ENCODE measurements at regions not wholly inside any gene's neighbourhood (a gene's known extent, or its start where the extent isn't known, plus 50 kb on each side); places are given as distances from the start of the nearest gene placed in this dataset.

DNA sequence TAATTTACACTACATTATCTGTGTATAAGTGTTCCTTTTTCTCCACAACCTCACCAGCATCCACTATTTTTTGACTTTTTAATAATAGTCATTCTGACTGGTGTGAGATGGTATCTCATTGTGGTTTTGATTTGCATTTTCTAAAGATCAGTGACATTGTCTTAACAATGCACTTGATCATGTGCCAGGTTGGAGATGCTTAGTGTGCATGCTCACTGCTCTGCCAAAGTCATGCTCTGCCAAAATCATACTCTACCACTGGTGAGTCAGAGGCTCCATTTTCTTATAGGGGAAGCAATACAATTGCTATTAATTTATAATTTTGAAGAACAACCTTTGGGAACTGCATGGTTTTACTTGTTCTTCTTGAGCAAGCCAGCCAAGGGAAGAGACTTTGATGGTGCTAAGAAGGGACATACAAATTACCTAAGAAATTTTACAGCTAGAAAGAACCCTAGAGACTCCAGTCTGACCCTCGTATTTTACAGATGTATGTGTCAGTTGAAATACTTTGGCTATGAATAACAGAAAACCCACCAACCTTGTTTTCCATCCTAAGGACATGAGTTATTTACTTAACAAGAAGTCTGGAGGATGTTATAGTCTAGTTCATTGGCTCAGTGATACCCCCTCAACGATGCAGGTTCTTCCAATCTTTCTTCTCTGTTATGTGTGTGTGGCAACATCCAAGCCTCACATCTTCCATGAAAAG lies 368.9 kb downstream of the DDX10 start:
- Histone ChIP-seq H3K4me3 (ENCODE audit: control insufficient read depth in 1 of 7, extremely low read depth in 1 of 7, insufficient read depth in 4 of 7, low read depth in 2 of 7, low read length in 6 of 7) (no peak overlapping the region), H3K27ac (ENCODE audit: insufficient read depth in 1 of 2, low read depth in 1 of 2, low read length in 2 of 2, poor library complexity in 1 of 2, severe bottlenecking in 2 of 2) (no peak overlapping the region), H3K9me3 (ENCODE audit: control extremely low read depth in 1 of 5, control insufficient read depth in 4 of 5, insufficient read depth in 2 of 5, low read depth in 1 of 5, low read length in 4 of 5) (no peaks in the 10 kb centered on the region), H3K4me1 (ENCODE audit: control extremely low read depth in 1 of 4, control insufficient read depth in 4 of 4, insufficient read depth in 4 of 4, low read length in 3 of 4) (no peaks in the 10 kb centered on the region), H3K27me3 (replicated peaks in 2 of 5; ENCODE audit: control insufficient read depth in 4 of 5, insufficient read depth in 5 of 5, low read length in 4 of 5) (no peaks in the 10 kb centered on the region), H3K36me3 (ENCODE audit: control insufficient read depth in 4 of 4, insufficient read depth in 4 of 4, low read length in 3 of 4) (no peaks in the 10 kb centered on the region)
- POLR2A ChIA-PET: no interaction called here
- no peak for DNase-seq
- CTCF ChIA-PET: no interaction called here
- no CpG with 5 or more reads among the region's 2 CpGs for WGBS (ENCODE audit: insufficient coverage)

DNA sequence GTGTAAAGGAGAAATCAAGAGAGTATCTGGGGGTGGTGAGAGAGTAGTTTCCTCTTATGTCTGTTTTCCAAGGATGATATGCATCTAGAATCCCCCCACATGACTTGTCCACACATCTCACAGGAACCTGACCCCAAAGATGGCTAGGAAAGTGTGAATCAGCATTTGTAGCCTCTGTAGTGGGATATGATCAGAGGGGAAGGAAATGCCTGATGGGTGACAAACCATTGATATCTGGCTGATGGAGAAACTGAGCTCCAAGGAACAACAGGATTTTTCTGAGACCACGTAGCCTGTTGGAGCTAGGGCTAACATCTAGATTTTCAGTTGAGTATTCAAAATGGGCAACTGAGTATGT lies 369.4 kb downstream of the DDX10 start:
- H3K36me3 ChIP-seq (ENCODE audit: control insufficient read depth in 4 of 4, insufficient read depth in 4 of 4, low read length in 3 of 4): no peaks in the 10 kb centered on the region
- no peaks in the 10 kb centered on the region for H3K4me1 ChIP-seq (ENCODE audit: control extremely low read depth in 1 of 4, control insufficient read depth in 4 of 4, insufficient read depth in 4 of 4, low read length in 3 of 4)
- no peaks in the 10 kb centered on the region for H3K27me3 ChIP-seq (replicated peaks in 2 of 5; ENCODE audit: control insufficient read depth in 4 of 5, insufficient read depth in 5 of 5, low read length in 4 of 5)
- H3K4me3 ChIP-seq (ENCODE audit: control insufficient read depth in 1 of 7, extremely low read depth in 1 of 7, insufficient read depth in 4 of 7, low read depth in 2 of 7, low read length in 6 of 7): no peak overlapping the region
- 100% methylated on average over 1 of the region's 1 CpG for WGBS (ENCODE audit: insufficient coverage)
- ChIA-PET POLR2A (no interaction called here), CTCF (no interaction called here)
- DNase-seq: no peak
- H3K9me3 ChIP-seq (ENCODE audit: control extremely low read depth in 1 of 5, control insufficient read depth in 4 of 5, insufficient read depth in 2 of 5, low read depth in 1 of 5, low read length in 4 of 5): no peaks in the 10 kb centered on the region
- no peak overlapping the region for H3K27ac ChIP-seq (ENCODE audit: insufficient read depth in 1 of 2, low read depth in 1 of 2, low read length in 2 of 2, poor library complexity in 1 of 2, severe bottlenecking in 2 of 2)

GRCh38 chr11:109035284-109035683 lies 370.4 kb downstream of the DDX10 start:
- POLR2A ChIA-PET: no interaction called here
- no peaks in the 10 kb centered on the region for H3K4me1 ChIP-seq (ENCODE audit: control extremely low read depth in 1 of 4, control insufficient read depth in 4 of 4, insufficient read depth in 4 of 4, low read length in 3 of 4)
- no peaks in the 10 kb centered on the region for H3K9me3 ChIP-seq (ENCODE audit: control extremely low read depth in 1 of 5, control insufficient read depth in 4 of 5, insufficient read depth in 2 of 5, low read depth in 1 of 5, low read length in 4 of 5)
- no CpG with 5 or more reads among the region's 1 CpG for WGBS (ENCODE audit: insufficient coverage)
- CTCF ChIA-PET: no interaction called here
- no peak overlapping the region for H3K4me3 ChIP-seq (ENCODE audit: control insufficient read depth in 1 of 7, extremely low read depth in 1 of 7, insufficient read depth in 4 of 7, low read depth in 2 of 7, low read length in 6 of 7)
- H3K27me3 ChIP-seq (replicated peaks in 2 of 5; ENCODE audit: control insufficient read depth in 4 of 5, insufficient read depth in 5 of 5, low read length in 4 of 5): no peaks in the 10 kb centered on the region
- H3K27ac ChIP-seq (ENCODE audit: insufficient read depth in 1 of 2, low read depth in 1 of 2, low read length in 2 of 2, poor library complexity in 1 of 2, severe bottlenecking in 2 of 2): no peak overlapping the region
- no peaks in the 10 kb centered on the region for H3K36me3 ChIP-seq (ENCODE audit: control insufficient read depth in 4 of 4, insufficient read depth in 4 of 4, low read length in 3 of 4)
- no peak for DNase-seq

DNA sequence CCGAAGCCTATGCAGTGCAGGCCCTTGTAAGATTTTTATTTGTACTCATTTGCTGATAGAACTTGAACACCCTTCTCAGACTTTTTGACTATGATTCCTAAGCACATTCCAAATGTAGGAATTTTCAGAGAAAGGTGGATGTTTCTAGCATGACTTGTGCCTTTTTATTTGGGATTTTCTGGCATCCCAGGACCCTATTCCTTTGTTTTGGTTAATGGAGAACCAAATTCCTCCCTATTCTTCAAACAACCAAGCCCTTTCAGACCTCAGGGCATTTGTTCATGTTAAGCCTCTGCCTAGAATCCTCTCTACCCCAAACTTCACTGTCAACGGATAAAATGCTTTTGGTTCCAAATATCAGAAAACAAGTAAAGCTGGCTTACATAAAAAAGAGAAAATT lies 371.1 kb downstream of the DDX10 start:
- no peaks in the 10 kb centered on the region for H3K27me3 ChIP-seq (replicated peaks in 2 of 5; ENCODE audit: control insufficient read depth in 4 of 5, insufficient read depth in 5 of 5, low read length in 4 of 5)
- no CpG with 5 or more reads among the region's 2 CpGs for WGBS (ENCODE audit: insufficient coverage)
- ChIA-PET CTCF (no interaction called here), POLR2A (no interaction called here)
- no peaks in the 10 kb centered on the region for H3K9me3 ChIP-seq (ENCODE audit: control extremely low read depth in 1 of 5, control insufficient read depth in 4 of 5, insufficient read depth in 2 of 5, low read depth in 1 of 5, low read length in 4 of 5)
- no peak overlapping the region for H3K4me3 ChIP-seq (ENCODE audit: control insufficient read depth in 1 of 7, extremely low read depth in 1 of 7, insufficient read depth in 4 of 7, low read depth in 2 of 7, low read length in 6 of 7)
- no peak for DNase-seq
- H3K4me1 ChIP-seq (ENCODE audit: control extremely low read depth in 1 of 4, control insufficient read depth in 4 of 4, insufficient read depth in 4 of 4, low read length in 3 of 4): no peaks in the 10 kb centered on the region
- no peak overlapping the region for H3K27ac ChIP-seq (ENCODE audit: insufficient read depth in 1 of 2, low read depth in 1 of 2, low read length in 2 of 2, poor library complexity in 1 of 2, severe bottlenecking in 2 of 2)
- no peaks in the 10 kb centered on the region for H3K36me3 ChIP-seq (ENCODE audit: control insufficient read depth in 4 of 4, insufficient read depth in 4 of 4, low read length in 3 of 4)

DNA sequence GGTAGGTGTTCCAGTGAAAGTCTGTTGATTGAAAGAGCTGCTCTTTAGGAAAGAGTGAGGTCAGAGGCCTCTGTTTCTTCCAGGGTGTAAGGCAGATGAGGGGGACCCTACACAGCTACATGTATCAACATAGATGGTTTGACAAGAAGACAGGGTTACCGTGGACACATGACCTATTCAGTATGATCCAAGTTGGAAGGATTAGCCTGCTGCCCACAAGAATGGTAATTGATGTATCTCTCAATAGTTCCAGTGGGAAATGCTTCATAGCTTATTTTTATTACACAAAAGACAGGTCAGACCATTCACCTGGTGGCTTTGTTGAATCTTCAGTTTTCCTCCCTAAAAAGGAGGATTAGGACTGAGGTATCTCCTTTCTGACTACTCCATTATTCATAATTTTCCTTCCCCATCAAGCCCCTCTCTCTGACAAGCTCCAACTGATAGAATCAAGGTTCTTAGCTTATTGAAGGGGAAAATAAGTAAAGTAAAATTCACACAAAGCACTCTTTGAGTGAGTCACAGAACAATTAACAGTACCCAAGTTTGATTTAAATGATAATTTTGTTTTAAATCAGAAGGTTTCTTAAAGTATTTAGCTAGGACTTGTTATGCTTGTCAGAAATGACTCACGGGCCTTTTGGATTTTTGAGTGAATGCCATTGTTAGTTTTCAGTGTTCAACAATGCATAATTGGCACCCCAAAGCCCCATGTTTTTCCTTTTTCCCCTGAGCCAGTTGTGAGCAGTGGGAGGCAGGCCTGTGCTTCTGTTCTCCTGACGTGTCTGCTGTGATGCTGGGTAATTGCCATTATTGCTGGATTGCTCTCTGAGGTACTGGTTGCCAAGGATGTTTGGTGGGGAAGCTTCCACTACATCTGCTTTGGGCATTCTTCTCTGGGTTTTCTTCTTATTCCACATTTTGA lies 373.2 kb downstream of the DDX10 start:
- POLR2A ChIA-PET: no interaction called here
- H3K4me3 ChIP-seq (ENCODE audit: control insufficient read depth in 1 of 7, extremely low read depth in 1 of 7, insufficient read depth in 4 of 7, low read depth in 2 of 7, low read length in 6 of 7): no peak overlapping the region
- DNase-seq: no peak
- H3K36me3 ChIP-seq (ENCODE audit: control insufficient read depth in 4 of 4, insufficient read depth in 4 of 4, low read length in 3 of 4): no peaks in the 10 kb centered on the region
- H3K27ac ChIP-seq (ENCODE audit: insufficient read depth in 1 of 2, low read depth in 1 of 2, low read length in 2 of 2, poor library complexity in 1 of 2, severe bottlenecking in 2 of 2): no peak overlapping the region
- no peaks in the 10 kb centered on the region for H3K4me1 ChIP-seq (ENCODE audit: control extremely low read depth in 1 of 4, control insufficient read depth in 4 of 4, insufficient read depth in 4 of 4, low read length in 3 of 4)
- 100% methylated on average over 2 of the region's 3 CpGs for WGBS (ENCODE audit: insufficient coverage)
- H3K27me3 ChIP-seq (replicated peaks in 2 of 5; ENCODE audit: control insufficient read depth in 4 of 5, insufficient read depth in 5 of 5, low read length in 4 of 5): no peaks in the 10 kb centered on the region
- no peaks in the 10 kb centered on the region for H3K9me3 ChIP-seq (ENCODE audit: control extremely low read depth in 1 of 5, control insufficient read depth in 4 of 5, insufficient read depth in 2 of 5, low read depth in 1 of 5, low read length in 4 of 5)
- CTCF ChIA-PET: no interaction called here

DNA sequence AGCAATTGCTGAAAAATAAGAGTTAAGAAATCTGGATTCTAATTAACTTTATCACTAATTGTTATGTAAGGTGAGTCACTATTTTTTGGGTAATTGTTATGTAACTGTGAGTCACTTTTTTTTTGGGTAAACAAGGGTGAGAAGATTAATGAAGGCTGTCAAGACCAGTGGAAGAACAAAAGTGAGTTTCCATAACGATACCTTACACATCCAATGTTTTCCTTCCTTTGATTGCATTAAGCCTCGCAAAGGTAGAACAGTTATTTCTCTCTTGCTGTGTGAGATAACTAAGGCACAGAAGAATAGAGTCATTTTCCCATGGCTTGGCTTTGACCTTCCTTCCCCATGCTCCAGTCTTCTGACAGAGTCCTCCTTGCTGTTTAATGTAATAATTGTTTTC lies 374.7 kb downstream of the DDX10 start:
- ChIA-PET POLR2A (no interaction called here), CTCF (interaction anchor here (0.6 kb wide), 1 partner anchor 1224 kb away, joined by 4 read pairs; no protein-coding TSS in a partner anchor)
- WGBS (ENCODE audit: insufficient coverage): no CpG with 5 or more reads among the region's 2 CpGs

DNA sequence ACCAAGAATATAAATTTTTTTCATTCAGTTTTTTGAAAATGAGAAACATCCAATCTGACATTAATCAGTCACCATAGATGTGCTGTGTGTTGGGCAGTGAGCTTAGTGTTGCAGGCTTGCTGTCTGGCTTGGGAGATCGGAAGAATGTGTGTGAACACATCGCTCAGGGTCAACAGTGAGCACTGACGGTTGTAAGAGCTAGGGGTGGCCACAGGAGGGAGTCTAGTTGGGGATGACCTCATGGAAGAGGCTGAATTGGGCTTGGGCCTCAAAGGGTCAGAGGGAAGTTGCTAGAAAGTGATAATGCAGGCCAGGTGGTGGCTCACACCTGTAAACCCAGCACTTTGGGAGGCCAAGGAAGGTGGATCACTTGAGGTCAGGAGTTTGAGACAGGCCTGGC lies 375.4 kb downstream of the DDX10 start:
- CTCF ChIA-PET: no interaction called here
- Histone ChIP-seq H3K4me3 (ENCODE audit: control insufficient read depth in 1 of 7, extremely low read depth in 1 of 7, insufficient read depth in 4 of 7, low read depth in 2 of 7, low read length in 6 of 7) (no peak overlapping the region), H3K27ac (ENCODE audit: insufficient read depth in 1 of 2, low read depth in 1 of 2, low read length in 2 of 2, poor library complexity in 1 of 2, severe bottlenecking in 2 of 2) (no peak overlapping the region), H3K36me3 (ENCODE audit: control insufficient read depth in 4 of 4, insufficient read depth in 4 of 4, low read length in 3 of 4) (no peaks in the 10 kb centered on the region), H3K4me1 (ENCODE audit: control extremely low read depth in 1 of 4, control insufficient read depth in 4 of 4, insufficient read depth in 4 of 4, low read length in 3 of 4) (no peaks in the 10 kb centered on the region), H3K27me3 (replicated peaks in 2 of 5; ENCODE audit: control insufficient read depth in 4 of 5, insufficient read depth in 5 of 5, low read length in 4 of 5) (no peaks in the 10 kb centered on the region), H3K9me3 (ENCODE audit: control extremely low read depth in 1 of 5, control insufficient read depth in 4 of 5, insufficient read depth in 2 of 5, low read depth in 1 of 5, low read length in 4 of 5) (no peaks in the 10 kb centered on the region)
- no peak for DNase-seq
- WGBS (ENCODE audit: insufficient coverage): 100% methylated on average over 1 of the region's 3 CpGs
- POLR2A ChIA-PET: no interaction called here

More for the DNA sequence above, 374.7 kb downstream of the DDX10 start:
- no peak overlapping the region for H3K4me3 ChIP-seq (ENCODE audit: control insufficient read depth in 1 of 7, extremely low read depth in 1 of 7, insufficient read depth in 4 of 7, low read depth in 2 of 7, low read length in 6 of 7)
- DNase-seq: no peak
- H3K27me3 ChIP-seq (replicated peaks in 2 of 5; ENCODE audit: control insufficient read depth in 4 of 5, insufficient read depth in 5 of 5, low read length in 4 of 5): no peaks in the 10 kb centered on the region
- H3K27ac ChIP-seq (ENCODE audit: insufficient read depth in 1 of 2, low read depth in 1 of 2, low read length in 2 of 2, poor library complexity in 1 of 2, severe bottlenecking in 2 of 2): no peak overlapping the region
- no peaks in the 10 kb centered on the region for H3K9me3 ChIP-seq (ENCODE audit: control extremely low read depth in 1 of 5, control insufficient read depth in 4 of 5, insufficient read depth in 2 of 5, low read depth in 1 of 5, low read length in 4 of 5)
- H3K36me3 ChIP-seq (ENCODE audit: control insufficient read depth in 4 of 4, insufficient read depth in 4 of 4, low read length in 3 of 4): no peaks in the 10 kb centered on the region
- no peaks in the 10 kb centered on the region for H3K4me1 ChIP-seq (ENCODE audit: control extremely low read depth in 1 of 4, control insufficient read depth in 4 of 4, insufficient read depth in 4 of 4, low read length in 3 of 4)
